HL-60 (cell line): ENCODE measurements at regions not wholly inside any gene's neighbourhood (a gene's known extent, or its start where the extent isn't known, plus 50 kb on each side); places are given as distances from the start of the nearest gene placed in this dataset.

ENCODE experiments used
- GABPA ChIP-seq: IDR thresholded peaks from 2 replicates; pipeline ENCODE4 v1.6.1; 2012; ENCODE audit warnings: low read depth
- POLR2AphosphoS5 ChIP-seq: IDR thresholded peaks from 2 replicates; pipeline ENCODE4 v1.6.1; 2012; ENCODE audit warnings: low read depth
- TF ChIP-seq, protein P1 (sequence below): IDR thresholded peaks from one replicate; pipeline ENCODE4 v1.5.1; 2011; ENCODE audit warnings: low read length, control low read depth, inconsistent platforms; ENCODE audit not compliant: insufficient read depth
- TF ChIP-seq, protein P2 (sequence below): IDR thresholded peaks from 2 replicates; pipeline ENCODE4 v1.6.1; 2012; ENCODE audit warnings: low read depth; ENCODE audit not compliant: insufficient replicate concordance

DNA sequence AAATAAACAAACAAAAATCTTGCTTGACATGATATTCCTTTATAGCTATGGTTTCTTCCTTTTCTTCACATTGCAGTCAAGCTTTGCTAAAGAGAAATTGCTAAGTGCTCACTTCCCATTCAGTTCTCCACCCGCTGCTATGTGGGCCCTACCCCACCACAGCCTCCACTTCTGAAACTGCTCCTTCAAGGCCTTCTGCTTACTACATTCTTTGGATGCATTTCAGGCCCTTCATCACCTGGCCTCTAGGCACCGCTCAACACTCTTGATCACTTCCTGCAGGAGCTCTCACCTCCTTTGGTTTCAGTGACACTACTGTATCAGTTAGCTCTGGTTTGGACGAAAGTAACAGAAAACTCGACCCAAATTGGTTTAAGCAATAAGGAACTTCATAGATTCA is 72.4 kb downstream of the KLF5 start:
- TF ChIP-seq, protein P1, sequence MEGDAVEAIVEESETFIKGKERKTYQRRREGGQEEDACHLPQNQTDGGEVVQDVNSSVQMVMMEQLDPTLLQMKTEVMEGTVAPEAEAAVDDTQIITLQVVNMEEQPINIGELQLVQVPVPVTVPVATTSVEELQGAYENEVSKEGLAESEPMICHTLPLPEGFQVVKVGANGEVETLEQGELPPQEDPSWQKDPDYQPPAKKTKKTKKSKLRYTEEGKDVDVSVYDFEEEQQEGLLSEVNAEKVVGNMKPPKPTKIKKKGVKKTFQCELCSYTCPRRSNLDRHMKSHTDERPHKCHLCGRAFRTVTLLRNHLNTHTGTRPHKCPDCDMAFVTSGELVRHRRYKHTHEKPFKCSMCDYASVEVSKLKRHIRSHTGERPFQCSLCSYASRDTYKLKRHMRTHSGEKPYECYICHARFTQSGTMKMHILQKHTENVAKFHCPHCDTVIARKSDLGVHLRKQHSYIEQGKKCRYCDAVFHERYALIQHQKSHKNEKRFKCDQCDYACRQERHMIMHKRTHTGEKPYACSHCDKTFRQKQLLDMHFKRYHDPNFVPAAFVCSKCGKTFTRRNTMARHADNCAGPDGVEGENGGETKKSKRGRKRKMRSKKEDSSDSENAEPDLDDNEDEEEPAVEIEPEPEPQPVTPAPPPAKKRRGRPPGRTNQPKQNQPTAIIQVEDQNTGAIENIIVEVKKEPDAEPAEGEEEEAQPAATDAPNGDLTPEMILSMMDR = no peak
- TF ChIP-seq POLR2AphosphoS5 = no peak
- TF ChIP-seq, protein P2, sequence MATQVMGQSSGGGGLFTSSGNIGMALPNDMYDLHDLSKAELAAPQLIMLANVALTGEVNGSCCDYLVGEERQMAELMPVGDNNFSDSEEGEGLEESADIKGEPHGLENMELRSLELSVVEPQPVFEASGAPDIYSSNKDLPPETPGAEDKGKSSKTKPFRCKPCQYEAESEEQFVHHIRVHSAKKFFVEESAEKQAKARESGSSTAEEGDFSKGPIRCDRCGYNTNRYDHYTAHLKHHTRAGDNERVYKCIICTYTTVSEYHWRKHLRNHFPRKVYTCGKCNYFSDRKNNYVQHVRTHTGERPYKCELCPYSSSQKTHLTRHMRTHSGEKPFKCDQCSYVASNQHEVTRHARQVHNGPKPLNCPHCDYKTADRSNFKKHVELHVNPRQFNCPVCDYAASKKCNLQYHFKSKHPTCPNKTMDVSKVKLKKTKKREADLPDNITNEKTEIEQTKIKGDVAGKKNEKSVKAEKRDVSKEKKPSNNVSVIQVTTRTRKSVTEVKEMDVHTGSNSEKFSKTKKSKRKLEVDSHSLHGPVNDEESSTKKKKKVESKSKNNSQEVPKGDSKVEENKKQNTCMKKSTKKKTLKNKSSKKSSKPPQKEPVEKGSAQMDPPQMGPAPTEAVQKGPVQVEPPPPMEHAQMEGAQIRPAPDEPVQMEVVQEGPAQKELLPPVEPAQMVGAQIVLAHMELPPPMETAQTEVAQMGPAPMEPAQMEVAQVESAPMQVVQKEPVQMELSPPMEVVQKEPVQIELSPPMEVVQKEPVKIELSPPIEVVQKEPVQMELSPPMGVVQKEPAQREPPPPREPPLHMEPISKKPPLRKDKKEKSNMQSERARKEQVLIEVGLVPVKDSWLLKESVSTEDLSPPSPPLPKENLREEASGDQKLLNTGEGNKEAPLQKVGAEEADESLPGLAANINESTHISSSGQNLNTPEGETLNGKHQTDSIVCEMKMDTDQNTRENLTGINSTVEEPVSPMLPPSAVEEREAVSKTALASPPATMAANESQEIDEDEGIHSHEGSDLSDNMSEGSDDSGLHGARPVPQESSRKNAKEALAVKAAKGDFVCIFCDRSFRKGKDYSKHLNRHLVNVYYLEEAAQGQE = no peak
- TF ChIP-seq GABPA = no peak
